ENCODE measurements at regions not wholly inside any gene's neighbourhood (a gene's known extent, or its start where the extent isn't known, plus 50 kb on each side); places are given as distances from the start of the nearest gene placed in this dataset. TPM values are rescaled to one million over a fixed set of nuclear protein-coding genes. Genes with fewer than 3 reads are reported as not detected.

- no TSS peak for BruUV-seq (replicated peaks)
- ATAC-seq: no peak
- peak overlapping the region; percentile 90 for H3K27ac ChIP-seq (ENCODE audit: low read length)
- H3K4me3 ChIP-seq (ENCODE audit: low read depth in 2 of 2, low read length in 2 of 2): no peak overlapping the region
- CTCF ChIA-PET: no interaction called here
- H3K4me1 ChIP-seq (ENCODE audit: control insufficient read depth, insufficient read depth, low read length): peaks cover 67% of the 10 kb centered on the region
- no peak for DNase-seq (ENCODE audit: low read depth, low spot score)
- H3K9me3 ChIP-seq (ENCODE audit: control insufficient read depth, insufficient read depth, low read depth, low read length): no peaks in the 10 kb centered on the region
- in situ Hi-C loops (cut with HindIII; ENCODE audit: low pct_unique_long_range_greater_than_20kb, low sequenced_read_pairs): no loop called here
- POLR2A ChIA-PET: no interaction called here
- no peak for TF ChIP-seq TCF7L2 (IDR thresholded peaks at IDR 0.05; ENCODE audit: low read depth, low read length)
- TF ChIP-seq CTCF (IDR thresholded peaks at IDR 0.05): no peak
- TF ChIP-seq, protein P1, sequence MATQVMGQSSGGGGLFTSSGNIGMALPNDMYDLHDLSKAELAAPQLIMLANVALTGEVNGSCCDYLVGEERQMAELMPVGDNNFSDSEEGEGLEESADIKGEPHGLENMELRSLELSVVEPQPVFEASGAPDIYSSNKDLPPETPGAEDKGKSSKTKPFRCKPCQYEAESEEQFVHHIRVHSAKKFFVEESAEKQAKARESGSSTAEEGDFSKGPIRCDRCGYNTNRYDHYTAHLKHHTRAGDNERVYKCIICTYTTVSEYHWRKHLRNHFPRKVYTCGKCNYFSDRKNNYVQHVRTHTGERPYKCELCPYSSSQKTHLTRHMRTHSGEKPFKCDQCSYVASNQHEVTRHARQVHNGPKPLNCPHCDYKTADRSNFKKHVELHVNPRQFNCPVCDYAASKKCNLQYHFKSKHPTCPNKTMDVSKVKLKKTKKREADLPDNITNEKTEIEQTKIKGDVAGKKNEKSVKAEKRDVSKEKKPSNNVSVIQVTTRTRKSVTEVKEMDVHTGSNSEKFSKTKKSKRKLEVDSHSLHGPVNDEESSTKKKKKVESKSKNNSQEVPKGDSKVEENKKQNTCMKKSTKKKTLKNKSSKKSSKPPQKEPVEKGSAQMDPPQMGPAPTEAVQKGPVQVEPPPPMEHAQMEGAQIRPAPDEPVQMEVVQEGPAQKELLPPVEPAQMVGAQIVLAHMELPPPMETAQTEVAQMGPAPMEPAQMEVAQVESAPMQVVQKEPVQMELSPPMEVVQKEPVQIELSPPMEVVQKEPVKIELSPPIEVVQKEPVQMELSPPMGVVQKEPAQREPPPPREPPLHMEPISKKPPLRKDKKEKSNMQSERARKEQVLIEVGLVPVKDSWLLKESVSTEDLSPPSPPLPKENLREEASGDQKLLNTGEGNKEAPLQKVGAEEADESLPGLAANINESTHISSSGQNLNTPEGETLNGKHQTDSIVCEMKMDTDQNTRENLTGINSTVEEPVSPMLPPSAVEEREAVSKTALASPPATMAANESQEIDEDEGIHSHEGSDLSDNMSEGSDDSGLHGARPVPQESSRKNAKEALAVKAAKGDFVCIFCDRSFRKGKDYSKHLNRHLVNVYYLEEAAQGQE (IDR thresholded peaks at IDR 0.05; ENCODE audit: insufficient read depth in 1 of 2, low read depth in 2 of 2, low read length in 1 of 2): no peak
- TF ChIP-seq POLR2AphosphoS5 (IDR thresholded peaks at IDR 0.05; ENCODE audit: low read depth, low read length): no peak
- TF ChIP-seq SIN3A (IDR thresholded peaks at IDR 0.05; ENCODE audit: borderline replicate concordance, insufficient read depth, low read depth, low read length): no peak
- H3K36me3 ChIP-seq (ENCODE audit: control insufficient read depth, insufficient read depth, low read length): no peaks in the 10 kb centered on the region
- H3K27me3 ChIP-seq (ENCODE audit: control insufficient read depth, insufficient read depth, low read length): no peaks in the 10 kb centered on the region
- intact Hi-C loops (cut with micrococcal nuclease; ENCODE audit: unreplicated experiment): no loop called here
Measured at GRCh38 chr6:37550191-37550831, 50.6 kb upstream of the CCDC167 start.

- in situ Hi-C loops (cut with HindIII; ENCODE audit: low pct_unique_long_range_greater_than_20kb, low sequenced_read_pairs): no loop called here
- H3K4me3 ChIP-seq (ENCODE audit: low read depth in 2 of 2, low read length in 2 of 2): no peak overlapping the region
- BruUV-seq (replicated peaks): no TSS peak
- H3K4me1 ChIP-seq (ENCODE audit: control insufficient read depth, insufficient read depth, low read length): peaks cover 60% of the 10 kb centered on the region
- ATAC-seq (no peak), DNase-seq (ENCODE audit: low read depth, low spot score) (no peak)
- intact Hi-C loops (cut with micrococcal nuclease; ENCODE audit: unreplicated experiment): no loop called here
- H3K9me3 ChIP-seq (ENCODE audit: control insufficient read depth, insufficient read depth, low read depth, low read length): no peaks in the 10 kb centered on the region
- no peaks in the 10 kb centered on the region for H3K36me3 ChIP-seq (ENCODE audit: control insufficient read depth, insufficient read depth, low read length)
- H3K27ac ChIP-seq (ENCODE audit: low read length): peak overlapping the region; percentile 90
- no peak for TF ChIP-seq TCF7L2 (IDR thresholded peaks at IDR 0.05; ENCODE audit: low read depth, low read length)
- TF ChIP-seq SIN3A (IDR thresholded peaks at IDR 0.05; ENCODE audit: borderline replicate concordance, insufficient read depth, low read depth, low read length): no peak
- no peak for TF ChIP-seq POLR2AphosphoS5 (IDR thresholded peaks at IDR 0.05; ENCODE audit: low read depth, low read length)
- TF ChIP-seq, protein P1 (IDR thresholded peaks at IDR 0.05; ENCODE audit: insufficient read depth in 1 of 2, low read depth in 2 of 2, low read length in 1 of 2): no peak
- POLR2A ChIA-PET: no interaction called here
- H3K27me3 ChIP-seq (ENCODE audit: control insufficient read depth, insufficient read depth, low read length): no peaks in the 10 kb centered on the region
- CTCF ChIA-PET: no interaction called here
Measured at GRCh38 chr6:37549558-37549957, 49.9 kb upstream of the CCDC167 start.

Small RNA genes lying in the stretch of these regions (microRNA-seq; reads per million reads assigned to microRNA genes)
- gene MIR4462 (ENCODE audit: unreplicated experiment): not detected

All from Panc1 (cell line).